Psoas muscle (tissue), 7 donors: ENCODE measurements at regions not wholly inside any gene's neighbourhood (a gene's known extent, or its start where the extent isn't known, plus 50 kb on each side); places are given as distances from the start of the nearest gene placed in this dataset.

Experiments used
- ATAC-seq, 4 donors: fragments of 200-7000 bp; cut with Tn5 transposase; one replicate each; pipeline ENCODE4 v1.9.1; 2020; ENCODE audit warnings: moderate library complexity in 3 of 4, mild to moderate bottlenecking in 2 of 4
- DNase-seq, 2 donors: peaks; one replicate each; pipeline ENCODE4 v3.0.0-alpha.2; 2020
- H3K27ac ChIP-seq: fragments of 200-600 bp; one replicate; pipeline ENCODE4 v1.8.0; 2022
- H3K27me3 ChIP-seq, 3 donors: fragments of 200-600 bp in 1 of 3; one replicate each; pipeline versions ENCODE4 v1.6.1 to v1.8.0; 2013 to 2022; ENCODE audit warnings: low read length in 2 of 3, mild to moderate bottlenecking in 2 of 3, moderate library complexity in 1 of 3; ENCODE audit not compliant: insufficient read depth in 3 of 3
- H3K36me3 ChIP-seq, 2 donors: fragments of 200-600 bp in 1 of 2; one replicate each; pipeline versions ENCODE4 v1.6.1 to v1.8.0; 2013 to 2022; ENCODE audit warnings: low read depth in 1 of 2, mild to moderate bottlenecking in 1 of 2, moderate library complexity in 1 of 2; ENCODE audit not compliant: insufficient read depth in 1 of 2
- H3K4me1 ChIP-seq: fragments of 200-600 bp; one replicate; pipeline ENCODE4 v1.8.0; 2022
- H3K4me3 ChIP-seq: fragments of 200-600 bp; one replicate; pipeline ENCODE4 v1.8.0; 2022; ENCODE audit warnings: mild to moderate bottlenecking
- H3K9me3 ChIP-seq: fragments of 200-600 bp; one replicate; pipeline ENCODE4 v1.8.0; 2022
- CTCF ChIP-seq: fragments of 200-600 bp; IDR thresholded peaks from one replicate; pipeline ENCODE4 v1.8.0; 2022; ENCODE audit warnings: antibody characterized with exemption
- WGBS, 3 donors: extraction: QIAGEN DNeasy Blood & Tissue Kit; methylation state at CpG; one replicate each; pipeline versions ENCODE4 v1.1.6 to v1.1.7; 2013; 5-methylcytosine and 5-hydroxymethylcytosine counted together
- intact Hi-C, 2 donors: fragments of 100-400 bp; cut with DNase I; formaldehyde crosslinking; loops; one replicate each; pipeline versions ENCODE4 v1.11.0 to v1.14.2; 2022
- donor health status: healthy with polysubstance abuse.
- donor health status: DM: no; HTN: no; CAD: no; lungs with moderate emphysema.
- donor health status: Bipolar disorder and iron deficiency.
- donor health status: healthy.
- donor health status: DM: yes; HTN: yes; CAD: no.
- donor health status: DM: no; HTN: no; CAD: no.
- donor health status: DM: yes; HTN: yes; CAD: no.

GRCh38 chr3:115321400-115321805 is 174.3 kb upstream of the ZBTB20 start:
- H3K9me3 ChIP-seq: no peaks in the 10 kb centered on the region
- no peaks in the 10 kb centered on the region for H3K27me3 ChIP-seq
- no peak overlapping the region for H3K27ac ChIP-seq
- H3K4me1 ChIP-seq: no peaks in the 10 kb centered on the region
- no peak for TF ChIP-seq CTCF
- intact Hi-C loops: no loop called here
- 35 to 57% (median 46%) methylated on average over 3 of the region's 3 CpGs for WGBS, 3 donors
- ATAC-seq (no peak), DNase-seq (no peak)
- H3K36me3 ChIP-seq: no peaks in the 10 kb centered on the region
- H3K4me3 ChIP-seq: no peak overlapping the region

GRCh38 chr3:115322901-115323300 is 175.8 kb upstream of the ZBTB20 start:
- no peak for ATAC-seq
- Histone ChIP-seq H3K27ac (no peak overlapping the region), H3K27me3 (no peaks in the 10 kb centered on the region), H3K4me1 (no peaks in the 10 kb centered on the region), H3K4me3 (no peak overlapping the region), H3K9me3 (no peaks in the 10 kb centered on the region), H3K36me3 (no peaks in the 10 kb centered on the region)
- intact Hi-C loops: no loop called here
- 78 to 80% (median 80%) methylated on average over 3 of the region's 3 CpGs for WGBS, 3 donors
- TF ChIP-seq CTCF: no peak
- no peak for DNase-seq

- H3K4me3 ChIP-seq: no peak overlapping the region
- intact Hi-C loops: no loop called here
- no peak for TF ChIP-seq CTCF
- ATAC-seq (no peak), DNase-seq (no peak)
- H3K4me1 ChIP-seq: no peaks in the 10 kb centered on the region
- no peaks in the 10 kb centered on the region for H3K27me3 ChIP-seq
- no peaks in the 10 kb centered on the region for H3K9me3 ChIP-seq
- no peaks in the 10 kb centered on the region for H3K36me3 ChIP-seq
- no peak overlapping the region for H3K27ac ChIP-seq
- 72 to 76% (median 74%) methylated on average over 2 of the region's 2 CpGs for whole genome bisulfite sequencing, 3 donors
Measured at GRCh38 chr3:115323380-115323779, 176.3 kb upstream of the ZBTB20 start.

GRCh38 chr3:115324056-115324455 is 177.0 kb upstream of the ZBTB20 start:
- Histone ChIP-seq H3K9me3 (no peaks in the 10 kb centered on the region), H3K4me3 (no peak overlapping the region), H3K27me3 (no peaks in the 10 kb centered on the region), H3K36me3 (no peaks in the 10 kb centered on the region), H3K27ac (no peak overlapping the region), H3K4me1 (no peaks in the 10 kb centered on the region)
- DNase-seq (no peak), ATAC-seq (no peak)
- intact Hi-C loops: no loop called here
- 6 to 15% (median 7%) methylated on average over 1 of the region's 1 CpG for WGBS, 3 donors
- TF ChIP-seq CTCF: no peak

- Histone ChIP-seq H3K36me3 (no peaks in the 10 kb centered on the region), H3K27me3 (no peaks in the 10 kb centered on the region), H3K4me3 (no peak overlapping the region), H3K4me1 (no peaks in the 10 kb centered on the region), H3K27ac (no peak overlapping the region), H3K9me3 (no peaks in the 10 kb centered on the region)
- DNase-seq (no peak), ATAC-seq (no peak)
- intact Hi-C loops: no loop called here
- TF ChIP-seq CTCF: no peak
- WGBS, 3 donors: 8 to 15% (median 8%) methylated on average over 2 of the region's 2 CpGs
Measured at GRCh38 chr3:115325539-115325938, 178.5 kb upstream of the ZBTB20 start.
